BE2C (cell line): ENCODE measurements at regions not wholly inside any gene's neighbourhood (a gene's known extent, or its start where the extent isn't known, plus 50 kb on each side); places are given as distances from the start of the nearest gene placed in this dataset.

ENCODE experiments used
- DNase-seq: peaks from one replicate; pipeline ENCODE4 v3.0.0-alpha.2; 2020
- H3K27me3 ChIP-seq: fragments of 250-450 bp; sonication (Bioruptor Pico); 2 replicates; pipeline ENCODE4 v1.5.1; 2020; ENCODE audit warnings: mild to moderate bottlenecking
- H3K36me3 ChIP-seq: fragments of 250-450 bp; sonication (Bioruptor Pico); 2 replicates; pipeline ENCODE4 v1.5.1; 2020; ENCODE audit warnings: mild to moderate bottlenecking
- H3K4me1 ChIP-seq: fragments of 250-450 bp; sonication (Bioruptor Pico); 2 replicates; pipeline ENCODE4 v1.5.1; 2020
- H3K4me3 ChIP-seq: 2 replicates; pipeline ENCODE4 v1.5.1; 2011; ENCODE audit warnings: low read depth, low read length
- H3K9me3 ChIP-seq: fragments of 250-450 bp; sonication (Bioruptor Pico); 2 replicates; pipeline ENCODE4 v1.5.1; 2020
- TF ChIP-seq, protein P1 (sequence below): IDR thresholded peaks from 2 replicates; pipeline ENCODE4 v1.5.1; 2012; ENCODE audit warnings: mild to moderate bottlenecking, low read depth, low read length

DNA sequence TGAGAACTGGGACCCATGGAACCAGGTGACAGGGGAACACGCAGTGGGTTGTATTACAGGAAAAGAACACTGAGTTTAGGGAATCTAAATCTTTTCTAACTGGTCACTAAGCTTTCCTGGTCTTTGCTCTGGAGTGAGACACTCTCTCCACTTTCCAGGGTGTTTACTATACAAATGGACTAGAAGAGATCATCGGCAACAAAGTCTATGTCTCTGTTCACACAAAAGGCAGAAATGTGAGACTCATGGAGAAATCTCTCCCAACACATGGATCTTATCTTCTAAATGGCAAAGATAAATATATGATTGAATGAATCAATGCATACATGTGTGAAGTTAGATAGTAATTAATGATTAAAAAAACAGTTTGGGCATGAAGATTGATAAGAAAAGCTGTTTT is 101.6 kb upstream of the DPT start:
- no peak for DNase-seq
- H3K4me3 ChIP-seq: no peak overlapping the region
- peaks cover 14% of the 10 kb centered on the region for H3K4me1 ChIP-seq
- no peaks in the 10 kb centered on the region; the same call in 1 of the 2 replicates for H3K9me3 ChIP-seq
- no peaks in the 10 kb centered on the region for H3K27me3 ChIP-seq
- TF ChIP-seq, protein P1, sequence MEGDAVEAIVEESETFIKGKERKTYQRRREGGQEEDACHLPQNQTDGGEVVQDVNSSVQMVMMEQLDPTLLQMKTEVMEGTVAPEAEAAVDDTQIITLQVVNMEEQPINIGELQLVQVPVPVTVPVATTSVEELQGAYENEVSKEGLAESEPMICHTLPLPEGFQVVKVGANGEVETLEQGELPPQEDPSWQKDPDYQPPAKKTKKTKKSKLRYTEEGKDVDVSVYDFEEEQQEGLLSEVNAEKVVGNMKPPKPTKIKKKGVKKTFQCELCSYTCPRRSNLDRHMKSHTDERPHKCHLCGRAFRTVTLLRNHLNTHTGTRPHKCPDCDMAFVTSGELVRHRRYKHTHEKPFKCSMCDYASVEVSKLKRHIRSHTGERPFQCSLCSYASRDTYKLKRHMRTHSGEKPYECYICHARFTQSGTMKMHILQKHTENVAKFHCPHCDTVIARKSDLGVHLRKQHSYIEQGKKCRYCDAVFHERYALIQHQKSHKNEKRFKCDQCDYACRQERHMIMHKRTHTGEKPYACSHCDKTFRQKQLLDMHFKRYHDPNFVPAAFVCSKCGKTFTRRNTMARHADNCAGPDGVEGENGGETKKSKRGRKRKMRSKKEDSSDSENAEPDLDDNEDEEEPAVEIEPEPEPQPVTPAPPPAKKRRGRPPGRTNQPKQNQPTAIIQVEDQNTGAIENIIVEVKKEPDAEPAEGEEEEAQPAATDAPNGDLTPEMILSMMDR: no peak
- no peaks in the 10 kb centered on the region for H3K36me3 ChIP-seq

DNA sequence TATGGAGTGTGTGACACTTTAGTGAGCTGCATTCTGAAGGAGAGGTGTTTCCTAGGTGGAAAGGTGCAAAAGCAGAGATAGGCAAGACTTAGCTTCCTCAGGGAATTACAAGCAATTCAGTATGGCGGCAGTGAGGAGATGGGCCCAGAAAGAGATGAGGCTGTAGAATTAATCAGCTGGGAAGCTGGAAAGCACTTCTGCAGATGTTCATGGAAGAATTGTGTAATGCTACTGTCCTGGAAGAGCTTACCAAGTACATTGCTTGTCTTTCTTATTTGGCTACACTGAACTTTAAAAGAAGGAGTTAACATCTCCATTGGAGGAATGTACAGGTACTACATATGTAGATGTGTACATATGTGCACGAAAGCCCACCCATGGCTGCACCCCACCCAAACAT is 103.7 kb upstream of the DPT start:
- Histone ChIP-seq H3K4me3 (no peak overlapping the region), H3K27me3 (no peaks in the 10 kb centered on the region), H3K36me3 (no peaks in the 10 kb centered on the region), H3K9me3 (no peaks in the 10 kb centered on the region), H3K4me1 (peaks cover 7% of the 10 kb centered on the region)
- TF ChIP-seq, protein P1: no peak
- no peak for DNase-seq

DNA sequence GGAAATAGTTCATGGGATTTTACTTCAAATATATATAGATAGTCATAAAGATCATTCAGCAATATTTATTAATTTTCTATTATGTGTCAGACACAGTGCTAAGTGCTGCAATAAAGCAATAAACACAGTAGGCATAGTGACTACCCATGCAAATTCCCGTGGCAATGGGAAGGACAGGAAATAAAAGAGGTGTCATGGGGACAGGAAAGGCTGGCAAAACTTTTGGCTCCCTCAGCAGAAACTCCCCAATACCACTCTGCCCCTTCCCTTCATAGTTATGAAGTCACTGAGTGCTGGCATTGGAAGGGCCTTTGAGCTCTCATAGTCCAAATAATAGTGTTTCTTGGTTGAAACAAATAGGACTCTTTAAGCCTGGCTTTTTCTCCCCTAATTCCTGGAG is 104.4 kb upstream of the DPT start:
- Histone ChIP-seq H3K27me3 (no peaks in the 10 kb centered on the region), H3K9me3 (no peaks in the 10 kb centered on the region), H3K4me1 (peaks cover 7% of the 10 kb centered on the region), H3K4me3 (no peak overlapping the region), H3K36me3 (no peaks in the 10 kb centered on the region)
- DNase-seq: no peak
- TF ChIP-seq, protein P1: no peak

DNA sequence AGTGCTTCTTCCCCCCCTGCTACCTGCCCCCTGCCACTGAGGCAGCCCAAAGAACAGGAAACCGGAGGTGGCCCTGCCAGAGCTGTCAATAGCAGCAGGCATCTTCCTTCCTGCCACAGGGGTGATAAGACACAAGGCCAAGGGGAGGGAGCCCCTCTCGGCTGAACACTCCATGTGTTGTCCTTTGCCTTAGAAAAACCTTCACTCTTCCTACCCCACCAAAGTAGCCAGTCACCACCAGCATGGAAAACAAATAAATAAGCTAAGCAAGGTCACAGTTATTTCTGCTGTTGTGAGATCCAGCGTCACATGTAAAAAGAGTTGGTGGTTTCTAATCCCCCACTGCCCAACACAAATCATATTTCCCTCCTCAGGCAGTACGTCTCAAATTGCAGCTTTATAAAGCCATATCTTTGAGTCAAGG is 104.8 kb upstream of the DPT start:
- no peaks in the 10 kb centered on the region for H3K36me3 ChIP-seq
- H3K27me3 ChIP-seq: no peaks in the 10 kb centered on the region
- TF ChIP-seq, protein P1: no peak
- H3K4me1 ChIP-seq: peaks cover 7% of the 10 kb centered on the region
- no peak overlapping the region for H3K4me3 ChIP-seq
- no peak for DNase-seq
- no peaks in the 10 kb centered on the region for H3K9me3 ChIP-seq

DNA sequence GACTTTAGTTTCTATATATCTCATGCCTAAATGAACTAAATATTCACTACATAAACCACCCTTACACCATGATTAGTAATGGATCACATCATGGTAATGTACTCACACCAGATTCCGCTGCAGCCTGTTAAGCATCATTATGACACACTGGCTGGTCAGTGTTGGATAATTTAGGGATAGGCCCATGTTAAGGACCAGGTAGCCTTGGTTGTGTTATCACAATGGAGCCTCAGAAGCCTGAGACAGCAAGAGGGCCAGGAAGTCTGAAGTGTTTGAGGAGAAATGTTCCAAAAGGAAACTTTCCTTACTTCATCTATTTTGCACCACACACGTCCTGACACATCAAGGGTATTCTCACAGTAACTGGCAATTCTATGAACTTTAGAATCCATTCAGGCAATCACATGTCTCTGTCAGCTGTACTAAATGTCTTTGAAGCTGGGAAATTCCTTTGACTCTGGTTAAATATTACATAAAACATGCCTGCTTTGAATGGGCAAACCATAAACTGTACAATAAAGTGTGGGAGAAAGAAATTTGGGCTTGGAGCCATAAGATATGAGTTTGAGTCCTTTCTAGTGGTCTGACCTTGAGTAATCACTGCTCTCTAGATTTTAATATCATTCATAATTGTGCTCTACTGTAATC is 105.3 kb upstream of the DPT start:
- no peaks in the 10 kb centered on the region for H3K27me3 ChIP-seq
- H3K9me3 ChIP-seq: no peaks in the 10 kb centered on the region
- no peaks in the 10 kb centered on the region for H3K36me3 ChIP-seq
- TF ChIP-seq, protein P1: no peak
- peaks cover 7% of the 10 kb centered on the region for H3K4me1 ChIP-seq
- H3K4me3 ChIP-seq: no peak overlapping the region
- no peak for DNase-seq

DNA sequence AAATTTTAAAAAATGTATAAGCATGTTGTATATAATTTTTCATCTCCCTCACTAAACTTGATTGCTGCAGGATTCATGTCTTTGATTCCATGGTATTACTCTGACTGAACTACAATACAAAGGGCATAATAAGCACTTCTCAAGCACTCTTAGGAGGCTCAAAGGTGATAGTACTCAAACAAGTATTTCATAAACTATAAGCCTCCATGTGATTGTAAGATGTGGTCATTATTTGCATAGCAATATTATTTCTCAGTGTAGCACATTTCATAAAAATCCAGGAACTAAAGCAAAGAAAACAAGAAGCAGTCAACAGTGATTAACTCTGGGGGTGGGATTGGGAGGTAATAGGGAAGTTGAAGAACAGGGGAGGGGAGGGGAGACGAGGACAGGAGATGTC is 106.2 kb upstream of the DPT start:
- H3K27me3 ChIP-seq: no peaks in the 10 kb centered on the region
- H3K4me1 ChIP-seq: no peaks in the 10 kb centered on the region
- no peak for DNase-seq
- H3K36me3 ChIP-seq: no peaks in the 10 kb centered on the region
- TF ChIP-seq, protein P1: no peak
- no peaks in the 10 kb centered on the region for H3K9me3 ChIP-seq
- H3K4me3 ChIP-seq: no peak overlapping the region
